Mesendoderm (in vitro differentiated cells): ENCODE measurements at regions not wholly inside any gene's neighbourhood (a gene's known extent, or its start where the extent isn't known, plus 50 kb on each side); places are given as distances from the start of the nearest gene placed in this dataset.

Experiments
- DNase-seq: peaks from one replicate; pipeline ENCODE4 v3.0.0; 2013
- H2AK5ac ChIP-seq: 2 replicates; pipeline ENCODE4 v1.6.1; 2013; ENCODE audit warnings: low read length, inconsistent platforms
- H2BK120ac ChIP-seq: 2 replicates; pipeline ENCODE4 v1.6.1; 2013; ENCODE audit warnings: low read depth, mild to moderate bottlenecking, low read length, moderate library complexity, mixed read lengths
- H2BK15ac ChIP-seq: replicated peaks from 2 replicates; pipeline ENCODE4 v1.6.1; 2013; ENCODE audit warnings: low read depth, mild to moderate bottlenecking, moderate library complexity
- H2BK5ac ChIP-seq: 2 replicates; pipeline ENCODE4 v1.6.1; 2013; ENCODE audit warnings: low read length, inconsistent platforms
- H3K18ac ChIP-seq: 2 replicates; pipeline ENCODE4 v1.6.1; 2013; ENCODE audit warnings: mild to moderate bottlenecking, low read length, mixed read lengths
- H3K23ac ChIP-seq: one replicate; pipeline ENCODE4 v1.6.1; 2013; ENCODE audit warnings: low read length
- H3K27ac ChIP-seq: 2 replicates; pipeline ENCODE4 v1.5.1; 2013; ENCODE audit warnings: low read depth, mild to moderate bottlenecking, inconsistent platforms, low read length, moderate library complexity
- H3K27me3 ChIP-seq: 2 replicates; pipeline ENCODE4 v1.6.1; 2013; ENCODE audit warnings: low read length, control low read depth, mild to moderate bottlenecking, inconsistent platforms; ENCODE audit not compliant: insufficient read depth, poor library complexity
- H3K36me3 ChIP-seq: 2 replicates; pipeline ENCODE4 v1.6.1; 2013; ENCODE audit warnings: low read length, inconsistent platforms; ENCODE audit not compliant: control insufficient read depth, insufficient read depth
- H3K4ac ChIP-seq: one replicate; pipeline ENCODE4 v1.6.1; 2013; ENCODE audit warnings: low read depth, mild to moderate bottlenecking, low read length, moderate library complexity
- H3K4me1 ChIP-seq: 2 replicates; pipeline ENCODE4 v1.6.1; 2013; ENCODE audit warnings: low read depth, low read length, inconsistent platforms; ENCODE audit not compliant: control insufficient read depth
- H3K4me2 ChIP-seq: 2 replicates; pipeline ENCODE4 v1.6.1; 2013; ENCODE audit warnings: low read length
- H3K4me3 ChIP-seq: 2 replicates; pipeline ENCODE4 v1.5.1; 2013; ENCODE audit warnings: mild to moderate bottlenecking, low read length
- H3K56ac ChIP-seq: one replicate; pipeline ENCODE4 v1.6.1; 2013; ENCODE audit warnings: low read length
- H3K79me1 ChIP-seq: 2 replicates; pipeline ENCODE4 v1.6.1; 2013; ENCODE audit warnings: low read length, inconsistent platforms
- H3K79me2 ChIP-seq: 2 replicates; pipeline ENCODE4 v1.6.1; 2013; ENCODE audit warnings: mild to moderate bottlenecking, low read length; ENCODE audit not compliant: control insufficient read depth, insufficient read depth
- H3K9ac ChIP-seq: 2 replicates; pipeline ENCODE4 v1.6.1; 2013; ENCODE audit warnings: low read length, inconsistent platforms
- H4K5ac ChIP-seq: one replicate; pipeline ENCODE4 v1.6.1; 2013; ENCODE audit warnings: low read length
- H4K8ac ChIP-seq: one replicate; pipeline ENCODE4 v1.6.1; 2013; ENCODE audit warnings: low read depth, mild to moderate bottlenecking, control low read depth, low read length, moderate library complexity
- WGBS: extraction: QIAGEN DNeasy Blood & Tissue Kit; methylation state at CpG from one replicate; pipeline ENCODE4 v1.1.7; 2013; ENCODE audit warnings: low lambda C conversion rate, missing lambda C conversion rate; ENCODE audit not compliant: insufficient coverage; ENCODE audit errors: extremely low coverage; 5-methylcytosine and 5-hydroxymethylcytosine counted together

DNA sequence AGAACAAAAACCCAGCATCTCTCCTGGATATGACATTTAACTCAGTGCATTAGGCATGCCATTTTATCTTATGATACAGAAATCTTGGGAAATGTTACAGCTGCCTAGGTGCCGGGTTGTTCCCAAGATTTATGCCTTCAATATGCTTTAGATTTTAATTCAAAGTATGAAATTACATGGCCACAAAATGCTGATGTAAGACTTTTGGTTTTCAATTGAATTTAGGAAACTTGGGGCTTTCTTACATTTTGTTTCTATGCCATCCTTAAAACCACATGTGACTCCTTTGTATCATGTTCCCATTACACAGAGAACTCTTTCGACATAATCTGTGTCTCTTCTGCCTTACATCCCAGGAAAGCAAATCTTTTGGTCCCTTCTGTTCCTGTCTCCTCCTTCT lies 83.9 kb downstream of the CCNA1 start:
- Histone ChIP-seq H3K27ac (no peak overlapping the region), H3K9ac (no peak overlapping the region), H3K18ac (no peak overlapping the region), H3K4me1 (peaks cover 1% of the 10 kb centered on the region), H3K56ac (no peak overlapping the region), H3K4me2 (no peak overlapping the region), H4K8ac (no peak overlapping the region), H2BK5ac (no peak overlapping the region), H2BK15ac (no peak overlapping the region), H3K27me3 (no peaks in the 10 kb centered on the region), H3K23ac (no peak overlapping the region), H3K79me2 (no peaks in the 10 kb centered on the region), H4K5ac (no peak overlapping the region), H3K36me3 (no peaks in the 10 kb centered on the region), H3K4me3 (no peak overlapping the region), H2BK120ac (no peak overlapping the region), H2AK5ac (no peak overlapping the region), H3K79me1 (no peaks in the 10 kb centered on the region), H3K4ac (no peak overlapping the region)
- no peak for DNase-seq
- no CpG with 5 or more reads among the region's 2 CpGs for WGBS

DNA sequence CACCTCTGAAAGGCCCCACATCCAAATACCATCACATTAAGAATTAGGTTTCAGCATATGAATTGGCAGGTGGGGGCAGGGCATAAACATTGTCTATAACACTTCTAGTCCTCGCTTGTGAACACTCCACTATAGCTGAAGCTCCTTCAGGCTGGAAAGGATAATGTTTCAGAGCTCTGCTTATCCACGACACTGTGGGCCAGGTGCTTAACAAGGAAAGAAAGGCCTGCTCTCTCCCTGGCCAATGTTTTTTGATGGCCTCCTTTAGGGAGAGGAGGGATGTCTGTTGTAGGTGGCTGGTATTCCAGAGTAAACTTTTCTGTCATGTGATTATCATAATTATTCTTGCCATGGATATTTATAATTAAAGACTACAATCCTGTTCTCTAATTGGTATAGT lies 86.4 kb downstream of the CCNA1 start:
- no peaks in the 10 kb centered on the region for H3K79me1 ChIP-seq
- H2AK5ac ChIP-seq, result no peak overlapping the region
- no peak overlapping the region for H3K9ac ChIP-seq
- H4K5ac ChIP-seq, result no peak overlapping the region
- no peaks in the 10 kb centered on the region for H3K79me2 ChIP-seq
- H3K27me3 ChIP-seq, result no peaks in the 10 kb centered on the region
- no peak overlapping the region for H2BK5ac ChIP-seq
- H3K23ac ChIP-seq, result no peak overlapping the region
- H4K8ac ChIP-seq, result no peak overlapping the region
- H3K18ac ChIP-seq, result no peak overlapping the region
- no peaks in the 10 kb centered on the region for H3K36me3 ChIP-seq
- WGBS, result no CpG with 5 or more reads among the region's 2 CpGs
- no peak overlapping the region for H3K4ac ChIP-seq
- no peak overlapping the region for H3K56ac ChIP-seq
- DNase-seq, result no peak
- no peak overlapping the region for H3K27ac ChIP-seq
- H3K4me2 ChIP-seq, result no peak overlapping the region
- H3K4me1 ChIP-seq, result peaks cover 1% of the 10 kb centered on the region
- H2BK15ac ChIP-seq, result no peak overlapping the region
- H3K4me3 ChIP-seq, result no peak overlapping the region
- H2BK120ac ChIP-seq, result no peak overlapping the region

- Histone ChIP-seq H3K79me1 (no peaks in the 10 kb centered on the region), H2BK120ac (no peak overlapping the region), H2BK15ac (peak overlapping the region; percentile 36), H3K36me3 (no peaks in the 10 kb centered on the region), H3K79me2 (no peaks in the 10 kb centered on the region), H4K5ac (no peak overlapping the region), H3K4me1 (peaks cover 1% of the 10 kb centered on the region), H3K27me3 (no peaks in the 10 kb centered on the region), H4K8ac (no peak overlapping the region), H3K18ac (no peak overlapping the region), H2BK5ac (no peak overlapping the region), H3K27ac (no peak overlapping the region), H3K4me2 (no peak overlapping the region), H3K23ac (no peak overlapping the region), H3K4ac (no peak overlapping the region), H3K56ac (no peak overlapping the region), H3K4me3 (no peak overlapping the region), H3K9ac (no peak overlapping the region), H2AK5ac (no peak overlapping the region)
- peak; percentile 33 for DNase-seq
- WGBS, result no CpG with 5 or more reads among the region's 2 CpGs
Measured at GRCh38 chr13:36519432-36519831, 87.1 kb downstream of the CCNA1 start.

GRCh38 chr13:36520111-36520510 lies 87.8 kb downstream of the CCNA1 start:
- H3K18ac ChIP-seq, result no peak overlapping the region
- H2AK5ac ChIP-seq, result no peak overlapping the region
- no peak overlapping the region for H2BK120ac ChIP-seq
- no peak overlapping the region for H4K5ac ChIP-seq
- no CpG with 5 or more reads among the region's 2 CpGs for WGBS
- H2BK15ac ChIP-seq, result no peak overlapping the region
- no peak overlapping the region for H3K4me3 ChIP-seq
- H4K8ac ChIP-seq, result no peak overlapping the region
- DNase-seq, result no peak
- peak overlapping the region; percentile 3 for H3K23ac ChIP-seq
- peaks cover 1% of the 10 kb centered on the region for H3K4me1 ChIP-seq
- no peak overlapping the region for H3K9ac ChIP-seq
- H3K4ac ChIP-seq, result no peak overlapping the region
- H3K27me3 ChIP-seq, result no peaks in the 10 kb centered on the region
- H3K36me3 ChIP-seq, result no peaks in the 10 kb centered on the region
- no peak overlapping the region for H3K4me2 ChIP-seq
- no peak overlapping the region for H3K27ac ChIP-seq
- no peaks in the 10 kb centered on the region for H3K79me1 ChIP-seq
- H3K56ac ChIP-seq, result no peak overlapping the region
- H2BK5ac ChIP-seq, result no peak overlapping the region
- H3K79me2 ChIP-seq, result no peaks in the 10 kb centered on the region

- H3K79me2 ChIP-seq, result no peaks in the 10 kb centered on the region
- no peak overlapping the region for H2BK5ac ChIP-seq
- no peak overlapping the region for H4K8ac ChIP-seq
- no peak overlapping the region for H3K4me2 ChIP-seq
- no peak overlapping the region for H3K23ac ChIP-seq
- no peak overlapping the region for H3K27ac ChIP-seq
- WGBS, result no CpG with 5 or more reads among the region's 1 CpG
- no peak overlapping the region for H3K56ac ChIP-seq
- DNase-seq, result no peak
- no peak overlapping the region for H2BK120ac ChIP-seq
- H4K5ac ChIP-seq, result no peak overlapping the region
- H3K4me1 ChIP-seq, result no peaks in the 10 kb centered on the region
- H3K36me3 ChIP-seq, result no peaks in the 10 kb centered on the region
- H3K27me3 ChIP-seq, result no peaks in the 10 kb centered on the region
- no peak overlapping the region for H3K4ac ChIP-seq
- H2AK5ac ChIP-seq, result no peak overlapping the region
- H3K18ac ChIP-seq, result no peak overlapping the region
- H3K79me1 ChIP-seq, result no peaks in the 10 kb centered on the region
- no peak overlapping the region for H2BK15ac ChIP-seq
- no peak overlapping the region for H3K4me3 ChIP-seq
- no peak overlapping the region for H3K9ac ChIP-seq
Measured at GRCh38 chr13:36526897-36527296, 94.6 kb downstream of the CCNA1 start.

- Histone ChIP-seq H3K4me1 (no peaks in the 10 kb centered on the region), H3K36me3 (no peaks in the 10 kb centered on the region), H2AK5ac (no peak overlapping the region), H3K4ac (no peak overlapping the region), H2BK15ac (no peak overlapping the region), H3K79me1 (no peaks in the 10 kb centered on the region), H3K4me2 (no peak overlapping the region), H3K9ac (no peak overlapping the region), H3K56ac (no peak overlapping the region), H3K27ac (no peak overlapping the region), H3K23ac (no peak overlapping the region), H2BK5ac (no peak overlapping the region), H3K27me3 (no peaks in the 10 kb centered on the region), H3K79me2 (no peaks in the 10 kb centered on the region), H3K4me3 (no peak overlapping the region), H3K18ac (no peak overlapping the region), H4K5ac (no peak overlapping the region), H2BK120ac (no peak overlapping the region), H4K8ac (no peak overlapping the region)
- no peak for DNase-seq
- no CpG with 5 or more reads among the region's 8 CpGs for WGBS
Measured at GRCh38 chr13:36528105-36528504, 95.8 kb downstream of the CCNA1 start.
